IPS DF 6.9 (cell line): ENCODE measurements at regions not wholly inside any gene's neighbourhood (a gene's known extent, or its start where the extent isn't known, plus 50 kb on each side); places are given as distances from the start of the nearest gene placed in this dataset.

Experiments used
- DNase-seq: peaks from one replicate; pipeline ENCODE4 v3.0.0-alpha.2; 2013; ENCODE audit warnings: low read depth, low spot score
- H3K27ac ChIP-seq: one replicate; pipeline ENCODE4 v1.5.1; 2013; ENCODE audit warnings: low read length, control low read depth
- H3K27me3 ChIP-seq: 2 replicates; pipeline ENCODE4 v1.6.1; 2013; ENCODE audit warnings: mild to moderate bottlenecking, low read length; ENCODE audit not compliant: control insufficient read depth, insufficient read depth
- H3K36me3 ChIP-seq: 2 replicates; pipeline ENCODE4 v1.6.1; 2013; ENCODE audit warnings: low read length; ENCODE audit not compliant: control insufficient read depth, insufficient read depth
- H3K4me1 ChIP-seq: 2 replicates; pipeline ENCODE4 v1.6.1; 2013; ENCODE audit warnings: low read length; ENCODE audit not compliant: control insufficient read depth, insufficient read depth
- H3K4me3 ChIP-seq: 2 replicates; pipeline ENCODE4 v1.5.1; 2013; ENCODE audit warnings: mild to moderate bottlenecking, low read length
- H3K9me3 ChIP-seq: 2 replicates; pipeline ENCODE4 v1.6.1; 2013; ENCODE audit warnings: low read length, inconsistent platforms; ENCODE audit not compliant: control insufficient read depth, insufficient read depth
- WGBS: extraction: QIAGEN DNeasy Blood & Tissue Kit; methylation state at CpG from one replicate; pipeline ENCODE4 v1.1.7; 2013; ENCODE audit warnings: mixed read lengths, missing lambda C conversion rate; ENCODE audit not compliant: insufficient read length, insufficient coverage; 5-methylcytosine and 5-hydroxymethylcytosine counted together

- Histone ChIP-seq H3K27ac (no peak overlapping the region), H3K4me1 (no peaks in the 10 kb centered on the region), H3K4me3 (no peak overlapping the region), H3K27me3 (no peaks in the 10 kb centered on the region), H3K36me3 (no peaks in the 10 kb centered on the region), H3K9me3 (no peaks in the 10 kb centered on the region)
- DNase-seq = no peak
- no CpG with 5 or more reads among the region's 3 CpGs for WGBS
Measured at GRCh38 chr12:86543716-86544115, 287.5 kb upstream of the MGAT4C start.

GRCh38 chr12:86530996-86531655 is 274.9 kb upstream of the MGAT4C start:
- no peaks in the 10 kb centered on the region for H3K4me1 ChIP-seq
- H3K36me3 ChIP-seq = no peaks in the 10 kb centered on the region; the same call in 1 of the 2 replicates
- no peak overlapping the region for H3K27ac ChIP-seq
- H3K9me3 ChIP-seq = no peaks in the 10 kb centered on the region
- WGBS = no CpG with 5 or more reads among the region's 1 CpG
- no peak overlapping the region for H3K4me3 ChIP-seq
- no peaks in the 10 kb centered on the region for H3K27me3 ChIP-seq
- DNase-seq = no peak

DNA sequence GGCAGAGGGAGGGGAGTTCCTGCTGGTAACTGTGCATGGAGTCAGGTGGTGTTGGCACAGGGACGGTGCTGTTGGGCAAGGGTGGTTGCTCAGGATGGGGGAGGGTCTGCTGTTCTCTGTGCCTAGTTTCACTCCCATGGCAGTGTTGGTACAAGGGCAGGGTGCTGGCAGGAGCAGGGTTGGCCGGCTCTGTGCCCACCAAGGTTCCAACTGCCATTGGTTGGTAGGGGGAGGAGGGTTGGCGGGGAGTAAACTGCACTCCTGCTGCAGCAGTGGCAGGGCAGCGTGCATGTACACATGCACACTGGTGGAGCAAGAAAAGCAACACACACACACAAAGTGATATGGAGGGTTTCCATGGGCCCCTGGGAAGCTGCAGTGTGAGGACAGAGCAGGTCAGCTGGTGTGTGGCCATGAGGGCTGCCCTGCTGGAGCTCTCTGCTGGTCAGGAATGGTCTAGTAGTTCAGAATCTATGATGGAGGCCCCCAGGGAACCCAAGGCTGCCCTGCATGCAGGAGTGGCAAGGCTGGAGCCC is 269.9 kb upstream of the MGAT4C start:
- H3K4me1 ChIP-seq = no peaks in the 10 kb centered on the region
- H3K36me3 ChIP-seq = no peaks in the 10 kb centered on the region; the same call in 1 of the 2 replicates
- no peaks in the 10 kb centered on the region for H3K27me3 ChIP-seq
- no peak overlapping the region for H3K27ac ChIP-seq
- no peak for DNase-seq
- no peaks in the 10 kb centered on the region for H3K9me3 ChIP-seq
- H3K4me3 ChIP-seq = no peak overlapping the region
- no CpG with 5 or more reads among the region's 4 CpGs for WGBS

DNA sequence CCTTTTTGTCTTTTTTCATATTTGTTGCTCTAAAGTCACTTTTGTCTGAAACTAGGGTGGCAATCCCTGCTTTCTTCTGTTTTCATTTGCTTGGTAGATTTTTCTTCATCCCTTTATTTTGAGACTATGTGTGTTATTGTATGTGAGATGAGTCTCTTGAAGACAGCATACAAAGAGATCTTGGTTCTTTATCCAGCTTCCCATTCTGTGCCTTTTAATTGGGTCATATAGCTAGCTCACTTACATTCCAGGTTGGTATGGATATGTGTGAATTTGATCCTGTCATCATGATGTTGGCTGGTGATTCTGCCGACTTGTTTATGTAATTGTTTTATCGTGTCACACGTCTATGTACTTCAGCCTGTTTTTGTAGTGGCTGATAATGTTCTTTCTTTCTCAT is 267.7 kb upstream of the MGAT4C start:
- H3K9me3 ChIP-seq = no peaks in the 10 kb centered on the region
- WGBS = no CpG with 5 or more reads among the region's 3 CpGs
- no peak for DNase-seq
- H3K4me3 ChIP-seq = no peak overlapping the region
- no peaks in the 10 kb centered on the region for H3K27me3 ChIP-seq
- H3K27ac ChIP-seq = no peak overlapping the region
- no peaks in the 10 kb centered on the region for H3K4me1 ChIP-seq
- no peaks in the 10 kb centered on the region for H3K36me3 ChIP-seq

- Histone ChIP-seq H3K4me1 (no peaks in the 10 kb centered on the region), H3K36me3 (no peaks in the 10 kb centered on the region), H3K9me3 (no peaks in the 10 kb centered on the region), H3K27ac (no peak overlapping the region), H3K4me3 (no peak overlapping the region), H3K27me3 (no peaks in the 10 kb centered on the region)
- no peak for DNase-seq
- no CpG with 5 or more reads among the region's 1 CpG for WGBS
Measured at GRCh38 chr12:86521870-86522269, 265.7 kb upstream of the MGAT4C start.

DNA sequence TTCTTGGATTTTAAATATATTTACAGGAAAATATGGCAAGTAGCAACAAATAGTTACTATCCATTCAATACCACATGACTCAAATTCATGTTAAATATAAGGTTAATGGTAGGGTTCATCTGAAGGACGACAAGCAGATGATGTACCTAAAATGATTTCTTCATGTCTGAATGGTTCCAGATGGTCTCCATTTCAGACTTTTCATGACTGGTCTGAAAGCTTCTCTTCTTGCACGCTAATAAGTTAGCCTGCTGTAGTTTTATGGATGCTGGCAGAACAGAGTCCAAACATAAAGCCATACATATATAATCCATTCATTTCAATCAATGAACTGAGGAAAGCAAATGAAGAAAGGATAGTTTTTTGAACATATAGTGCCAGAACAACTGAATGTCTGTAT is 257.0 kb upstream of the MGAT4C start:
- Histone ChIP-seq H3K9me3 (no peaks in the 10 kb centered on the region), H3K27ac (no peak overlapping the region), H3K4me1 (no peaks in the 10 kb centered on the region), H3K27me3 (no peaks in the 10 kb centered on the region), H3K4me3 (no peak overlapping the region), H3K36me3 (no peaks in the 10 kb centered on the region)
- DNase-seq = no peak
- whole genome bisulfite sequencing = no CpG with 5 or more reads among the region's 2 CpGs

DNA sequence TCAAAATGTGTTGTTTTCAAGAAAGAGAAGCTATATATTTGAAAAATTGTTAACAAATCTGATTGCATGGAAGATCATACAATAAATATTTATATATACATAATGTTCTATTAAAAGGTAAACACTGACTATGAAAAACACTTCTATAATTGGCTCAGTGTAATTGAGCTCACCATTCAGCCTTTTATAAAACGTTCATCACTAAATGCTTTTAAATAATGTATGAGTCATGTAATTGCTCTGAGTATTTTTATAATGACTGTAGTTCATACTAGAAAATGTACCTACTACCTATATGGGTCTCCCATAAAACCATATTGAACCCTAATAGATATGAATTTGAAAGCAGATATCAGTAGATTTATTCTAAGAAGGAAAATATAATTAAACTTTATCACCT is 240.4 kb upstream of the MGAT4C start:
- H3K4me3 ChIP-seq = no peak overlapping the region
- no peak overlapping the region for H3K27ac ChIP-seq
- H3K36me3 ChIP-seq = no peaks in the 10 kb centered on the region
- no peaks in the 10 kb centered on the region for H3K9me3 ChIP-seq
- H3K27me3 ChIP-seq = no peaks in the 10 kb centered on the region
- no peaks in the 10 kb centered on the region for H3K4me1 ChIP-seq
- no CpG with 5 or more reads among the region's 1 CpG for WGBS
- no peak for DNase-seq

DNA sequence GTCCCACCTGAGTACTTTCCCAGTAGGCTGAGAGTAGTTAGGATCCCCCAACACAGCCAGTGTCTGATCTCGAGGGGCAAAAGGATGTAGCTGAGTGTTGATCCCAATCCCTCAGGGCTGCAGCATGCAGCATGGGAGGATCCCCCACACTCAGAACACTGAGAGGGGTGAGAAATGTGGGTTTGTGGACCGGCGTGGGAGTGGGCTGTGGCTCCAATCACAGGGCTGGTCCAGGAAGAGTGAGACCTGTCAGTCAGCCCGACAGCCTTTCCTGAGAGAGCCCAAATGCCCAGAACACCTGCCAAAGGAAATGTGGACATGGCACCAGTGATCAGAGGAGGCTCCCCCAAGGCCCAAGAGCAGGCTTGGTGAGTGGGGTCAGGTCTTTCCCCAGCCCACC is 228.3 kb upstream of the MGAT4C start:
- no peak overlapping the region for H3K27ac ChIP-seq
- WGBS = no CpG with 5 or more reads among the region's 4 CpGs
- peaks cover 2% of the 10 kb centered on the region; the same call in 1 of the 2 replicates for H3K4me1 ChIP-seq

GRCh38 chr12:86473231-86473630 is 217.0 kb upstream of the MGAT4C start:
- WGBS = no CpG with 5 or more reads among the region's 2 CpGs
- DNase-seq = no peak
- Histone ChIP-seq H3K9me3 (no peaks in the 10 kb centered on the region), H3K27me3 (no peaks in the 10 kb centered on the region), H3K4me3 (no peak overlapping the region), H3K27ac (no peak overlapping the region), H3K4me1 (no peaks in the 10 kb centered on the region), H3K36me3 (no peaks in the 10 kb centered on the region)

More for the DNA sequence above, 228.3 kb upstream of the MGAT4C start:
- H3K4me3 ChIP-seq = no peak overlapping the region
- no peak for DNase-seq
- no peaks in the 10 kb centered on the region for H3K36me3 ChIP-seq
- H3K27me3 ChIP-seq = no peaks in the 10 kb centered on the region
- no peaks in the 10 kb centered on the region for H3K9me3 ChIP-seq

DNA sequence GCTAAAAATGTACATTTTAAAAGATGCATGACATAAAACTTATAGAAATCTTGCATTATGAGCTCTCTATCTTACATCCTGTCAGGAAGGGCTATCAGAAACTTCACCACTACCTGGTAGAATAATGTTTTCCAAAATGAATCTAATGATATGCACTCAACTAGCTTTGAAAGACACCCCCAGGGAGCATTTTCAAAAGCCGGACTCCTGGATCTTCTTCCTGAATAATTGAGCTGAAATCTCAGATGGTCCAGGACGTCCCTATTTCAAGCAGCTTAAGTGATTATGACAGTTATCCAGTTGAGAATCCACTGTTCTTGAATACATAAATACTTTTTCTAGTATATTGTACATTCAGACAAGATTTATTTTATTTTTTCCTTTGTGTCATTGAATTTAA is 200.6 kb upstream of the MGAT4C start:
- no CpG with 5 or more reads among the region's 2 CpGs for WGBS
- DNase-seq = no peak
- Histone ChIP-seq H3K27ac (no peak overlapping the region), H3K36me3 (no peaks in the 10 kb centered on the region), H3K4me3 (no peak overlapping the region), H3K9me3 (no peaks in the 10 kb centered on the region), H3K4me1 (no peaks in the 10 kb centered on the region), H3K27me3 (no peaks in the 10 kb centered on the region)

DNA sequence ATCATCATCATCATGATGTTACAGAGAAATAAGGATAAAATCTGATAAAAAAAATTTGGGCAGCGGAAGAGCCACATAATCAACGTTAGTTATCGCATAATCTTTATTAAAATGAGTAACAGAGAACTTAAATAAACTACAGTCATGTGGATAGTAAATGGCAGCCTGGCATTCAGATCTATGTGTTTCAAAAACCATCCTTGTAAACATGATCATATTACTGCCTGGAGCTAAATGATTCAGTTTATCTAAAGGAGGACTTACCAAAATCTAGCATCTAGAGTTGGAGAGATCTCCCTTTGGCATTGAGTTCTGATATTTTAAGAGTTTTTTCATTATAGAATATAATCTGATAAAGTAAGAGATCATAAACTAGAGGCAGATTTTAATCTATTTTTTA is 200.1 kb upstream of the MGAT4C start:
- no peak for DNase-seq
- Histone ChIP-seq H3K9me3 (no peaks in the 10 kb centered on the region), H3K4me1 (no peaks in the 10 kb centered on the region), H3K27me3 (no peaks in the 10 kb centered on the region), H3K27ac (no peak overlapping the region), H3K4me3 (no peak overlapping the region), H3K36me3 (no peaks in the 10 kb centered on the region)
- WGBS = no CpG with 5 or more reads among the region's 3 CpGs
